ENCODE measurements at regions not wholly inside any gene's neighbourhood (a gene's known extent, or its start where the extent isn't known, plus 50 kb on each side); places are given as distances from the start of the nearest gene placed in this dataset.

- no peak for DNase-seq
Measured at GRCh38 chr3:139729300-139729699, 51.5 kb upstream of the NMNAT3 start.

GRCh38 chr3:139728414-139728813 is 50.6 kb upstream of the NMNAT3 start:
- no peak for DNase-seq

Data from DMS79 treated with DMSO at 0.1 percent for 48 hours (cell line).